ENCODE measurements at regions not wholly inside any gene's neighbourhood (a gene's known extent, or its start where the extent isn't known, plus 50 kb on each side); places are given as distances from the start of the nearest gene placed in this dataset. TPM values are rescaled to one million over a fixed set of nuclear protein-coding genes. Genes with fewer than 3 reads are reported as not detected.

Small RNAs in the stretch of these regions (small RNA-seq; reads per million reads assigned to genes)
- gene AL356010.1 (ENCODE audit: insufficient read depth, insufficient read length, low read depth, low replicate concordance) (not detected), gene AL590135.1 (ENCODE audit: insufficient read depth, insufficient read length, low read depth, low replicate concordance) (not detected), gene RNU6-725P (ENCODE audit: insufficient read depth, insufficient read length, low read depth, low replicate concordance) (not detected)

All from endothelial cell of umbilical vein (primary cell).